KOPT-K1 (cell line): ENCODE measurements at regions not wholly inside any gene's neighbourhood (a gene's known extent, or its start where the extent isn't known, plus 50 kb on each side); places are given as distances from the start of the nearest gene placed in this dataset.
"Not testable (repeated sequence)": the region's sequence is repeated elsewhere in the genome, so short reads cannot be mapped to it uniquely, and the experiment has no call there.

Experiments
- H3K27ac ChIP-seq: fragments of 200-600 bp; sonication (generic); 2 replicates; pipeline ENCODE4 v1.5.1; 2016; ENCODE audit warnings: antibody characterized with exemption, mild to moderate bottlenecking, low read depth, low read length; ENCODE audit not compliant: poor library complexity, severe bottlenecking
- H3K36me3 ChIP-seq: fragments of 200-600 bp; sonication (generic); 2 replicates; pipeline ENCODE4 v1.5.1; 2017; ENCODE audit warnings: antibody characterized with exemption, mild to moderate bottlenecking, low read length, moderate library complexity; ENCODE audit not compliant: insufficient read depth
- H3K9me3 ChIP-seq: fragments of 200-600 bp; sonication (generic); 2 replicates; pipeline ENCODE4 v1.5.1; 2017; ENCODE audit warnings: antibody characterized with exemption, low read length, mild to moderate bottlenecking; ENCODE audit not compliant: insufficient read depth, poor library complexity, severe bottlenecking

- Histone ChIP-seq H3K27ac (no peak overlapping the region), H3K36me3 (no peaks in the 10 kb centered on the region), H3K9me3 (peaks cover 21% of the 10 kb centered on the region)
Measured at GRCh38 chr6:137588472-137588871, 94.3 kb upstream of the OLIG3 start.

GRCh38 chr6:137589067-137589848 is 95.1 kb upstream of the OLIG3 start:
- Histone ChIP-seq H3K27ac (no peak overlapping the region), H3K9me3 (peaks cover 21% of the 10 kb centered on the region), H3K36me3 (no peaks in the 10 kb centered on the region)

GRCh38 chr6:137590684-137591083 is 96.5 kb upstream of the OLIG3 start:
- H3K27ac ChIP-seq = no peak overlapping the region
- peaks cover 21% of the 10 kb centered on the region for H3K9me3 ChIP-seq
- H3K36me3 ChIP-seq = no peaks in the 10 kb centered on the region

DNA sequence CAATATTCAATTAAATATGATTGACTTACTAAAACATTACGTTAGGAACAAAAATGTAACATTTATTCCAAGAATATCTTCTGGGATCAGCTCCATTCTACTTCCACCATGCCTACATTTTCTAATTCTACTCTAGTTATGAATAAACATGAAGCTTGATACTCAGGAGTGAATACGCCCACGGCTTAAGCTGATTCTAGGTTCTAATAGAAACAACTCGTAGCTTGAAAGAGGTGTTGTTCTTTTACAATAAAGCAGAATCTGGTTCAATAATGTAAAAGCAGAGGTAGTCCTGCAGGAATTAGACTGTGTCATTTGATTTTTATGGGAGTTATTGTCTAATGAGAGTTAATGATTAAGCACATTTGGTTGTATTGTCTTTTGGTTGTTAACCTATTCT is 107.3 kb upstream of the OLIG3 start:
- Histone ChIP-seq H3K9me3 (no peaks in the 10 kb centered on the region), H3K36me3 (no peaks in the 10 kb centered on the region)

DNA sequence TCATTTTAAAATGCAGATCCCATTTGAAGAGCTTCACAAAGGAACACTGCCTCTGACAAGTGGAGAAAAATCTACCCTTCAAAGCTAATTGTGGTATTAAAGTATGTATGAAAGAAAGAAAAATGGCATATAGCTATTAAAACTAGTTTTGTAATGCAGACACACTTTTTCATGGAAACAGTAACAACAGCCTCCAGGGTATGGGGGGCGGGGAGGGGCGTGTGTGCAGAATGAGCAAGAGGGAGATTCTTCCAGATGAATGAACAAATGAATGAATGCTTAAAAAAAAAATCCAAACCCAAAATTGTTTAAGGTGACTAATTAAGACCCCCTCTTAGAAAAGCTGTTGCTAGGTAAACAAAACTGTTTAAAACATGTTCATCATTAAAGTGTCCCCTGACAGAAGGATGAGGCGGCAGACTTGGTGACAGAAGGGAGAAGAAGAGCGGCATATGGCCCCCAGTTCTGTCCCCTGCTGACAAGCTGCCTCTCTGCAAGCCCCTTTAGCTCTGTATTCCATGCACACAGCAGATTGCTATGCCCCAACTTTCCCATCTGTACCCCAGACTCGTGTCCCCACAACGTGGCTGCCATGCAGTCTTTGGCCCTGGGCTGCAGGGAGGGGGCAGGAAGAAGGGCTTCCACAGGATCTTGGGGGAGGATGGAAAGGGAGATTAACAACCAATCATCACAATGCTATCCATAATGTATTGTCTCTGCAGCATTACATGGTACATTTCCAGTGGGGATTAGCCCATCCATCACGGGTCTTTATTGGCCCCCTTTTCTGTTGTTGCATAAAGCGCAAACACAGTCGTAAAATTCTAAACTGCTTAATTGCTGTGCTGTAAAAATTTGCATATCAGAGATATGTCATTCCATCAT is 108.4 kb upstream of the OLIG3 start:
- H3K9me3 ChIP-seq = no peaks in the 10 kb centered on the region
- no peak overlapping the region for H3K27ac ChIP-seq
- no peaks in the 10 kb centered on the region for H3K36me3 ChIP-seq

More for the DNA sequence above, 107.3 kb upstream of the OLIG3 start:
- H3K27ac ChIP-seq = no peak overlapping the region

GRCh38 chr6:137610702-137611101 is 116.5 kb upstream of the OLIG3 start:
- no peak overlapping the region for H3K27ac ChIP-seq
- peaks cover 8% of the 10 kb centered on the region for H3K9me3 ChIP-seq
- no peaks in the 10 kb centered on the region for H3K36me3 ChIP-seq

- H3K27ac ChIP-seq = no peak overlapping the region
- no peaks in the 10 kb centered on the region for H3K36me3 ChIP-seq
- no peaks in the 10 kb centered on the region for H3K9me3 ChIP-seq
Measured at GRCh38 chr6:137623293-137623692, 129.1 kb upstream of the OLIG3 start.

- no peaks in the 10 kb centered on the region for H3K36me3 ChIP-seq
- H3K9me3 ChIP-seq = no peaks in the 10 kb centered on the region
- H3K27ac ChIP-seq = no peak overlapping the region
Measured at GRCh38 chr6:137625100-137625661, 131.0 kb upstream of the OLIG3 start.

- H3K27ac ChIP-seq = no peak overlapping the region
- no peaks in the 10 kb centered on the region for H3K36me3 ChIP-seq
- H3K9me3 ChIP-seq = no peaks in the 10 kb centered on the region
Measured at GRCh38 chr6:137625808-137626207, 131.6 kb upstream of the OLIG3 start.

DNA sequence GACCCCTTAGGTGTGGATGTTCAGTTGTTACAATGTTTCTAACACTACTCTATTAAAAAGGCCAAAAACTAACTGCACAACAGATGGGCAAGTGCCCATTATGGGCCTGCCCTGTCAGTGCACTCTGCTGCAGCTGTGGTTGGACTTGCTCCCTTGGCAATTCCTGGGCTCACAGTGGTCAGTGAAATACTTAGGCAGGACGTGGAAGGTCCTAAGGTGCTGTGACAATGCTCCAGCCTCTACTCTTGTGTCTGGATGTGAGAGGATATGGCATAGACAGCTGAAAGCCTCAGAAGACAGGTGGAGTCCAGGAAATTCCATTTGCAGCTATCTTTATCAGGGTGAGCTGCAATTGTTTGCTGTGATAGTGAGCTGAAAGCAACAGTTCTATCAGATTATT is 136.5 kb upstream of the OLIG3 start:
- H3K27ac ChIP-seq = no peak overlapping the region

GRCh38 chr6:137631323-137631722 is 137.1 kb upstream of the OLIG3 start:
- H3K27ac ChIP-seq = no peak overlapping the region
- H3K36me3 ChIP-seq = no peaks in the 10 kb centered on the region
- no peaks in the 10 kb centered on the region for H3K9me3 ChIP-seq

More for the DNA sequence above, 136.5 kb upstream of the OLIG3 start:
- no peaks in the 10 kb centered on the region for H3K36me3 ChIP-seq
- H3K9me3 ChIP-seq = no peaks in the 10 kb centered on the region

DNA sequence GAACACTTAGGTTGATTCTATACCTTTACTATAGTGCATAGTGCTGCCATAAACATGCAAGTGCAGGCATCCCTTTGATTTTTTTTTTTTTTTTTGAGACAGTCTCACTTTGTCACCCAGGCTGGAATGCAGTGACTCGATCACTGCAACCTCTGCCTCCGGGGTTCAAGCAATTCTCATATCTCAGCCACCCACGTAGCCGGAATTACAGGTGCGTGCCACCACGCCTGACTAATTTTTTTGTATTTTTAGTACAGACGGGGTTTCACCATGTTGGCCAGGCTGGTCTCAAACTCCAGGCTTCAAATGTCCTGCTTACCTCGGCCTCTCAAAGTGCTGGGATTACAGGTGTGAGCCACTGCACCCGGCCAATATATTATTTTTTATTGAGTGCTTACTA is 140.0 kb upstream of the OLIG3 start:
- not testable (repeated sequence) for H3K9me3 ChIP-seq, H3K36me3 ChIP-seq, H3K27ac ChIP-seq

DNA sequence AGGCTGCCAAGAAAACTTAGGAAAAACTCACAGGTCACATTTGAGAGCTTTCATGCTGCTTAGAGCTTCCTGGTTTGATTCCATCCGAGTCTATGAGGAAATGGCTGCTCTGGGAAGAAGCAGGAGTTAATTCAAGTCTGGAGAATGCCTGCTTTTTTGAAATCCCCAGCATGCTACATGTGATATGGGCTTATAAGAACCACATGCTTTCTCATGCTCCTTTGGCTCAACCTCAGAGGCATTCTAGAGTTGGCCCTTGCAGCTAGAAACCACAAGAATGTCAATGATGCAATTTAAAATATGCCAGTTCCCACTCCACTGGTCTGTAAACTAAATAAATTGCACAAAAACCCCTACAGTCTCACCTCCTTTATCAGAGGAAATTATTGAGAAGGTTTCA is 142.9 kb upstream of the OLIG3 start:
- H3K9me3 ChIP-seq = no peaks in the 10 kb centered on the region
- no peaks in the 10 kb centered on the region for H3K36me3 ChIP-seq
- no peak overlapping the region for H3K27ac ChIP-seq

- Histone ChIP-seq H3K27ac (no peak overlapping the region), H3K36me3 (no peaks in the 10 kb centered on the region), H3K9me3 (no peaks in the 10 kb centered on the region)
Measured at GRCh38 chr6:137638926-137639706, 144.9 kb upstream of the OLIG3 start.

DNA sequence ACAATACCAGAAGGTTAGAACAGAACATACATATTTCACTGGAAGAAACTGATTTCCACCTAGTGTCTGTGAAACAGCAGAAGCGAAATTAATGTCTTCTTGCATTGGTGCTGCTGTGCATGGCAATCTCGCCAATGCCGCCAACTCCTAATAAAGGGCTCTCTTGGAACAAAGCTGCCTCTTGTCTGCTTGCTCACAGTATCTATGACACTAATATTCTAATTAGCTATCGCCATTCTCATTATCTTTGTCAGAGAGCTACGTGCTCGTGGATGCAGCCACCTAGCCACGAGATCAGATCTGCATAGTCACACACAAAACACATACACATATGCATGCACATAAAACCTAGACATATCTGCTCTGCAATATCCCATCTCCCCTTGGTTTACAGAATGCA is 145.9 kb upstream of the OLIG3 start:
- H3K27ac ChIP-seq = no peak overlapping the region
- no peaks in the 10 kb centered on the region for H3K36me3 ChIP-seq

More for the DNA sequence above, 145.9 kb upstream of the OLIG3 start:
- H3K9me3 ChIP-seq = no peaks in the 10 kb centered on the region
